ENCODE measurements at regions not wholly inside any gene's neighbourhood (a gene's known extent, or its start where the extent isn't known, plus 50 kb on each side); places are given as distances from the start of the nearest gene placed in this dataset.

GRCh38 chr2:158890296-158890905 is 78.0 kb upstream of the TANC1 start:
- intact Hi-C loops (cut with micrococcal nuclease): no loop called here
- Mint-ChIP-seq H3K9me3 (peaks cover 6% of the 10 kb centered on the region), H3K36me3 (ENCODE audit: low read depth) (peaks cover 2% of the 10 kb centered on the region), H3K27ac (no peak overlapping the region), H3K4me1 (ENCODE audit: low read depth) (peaks cover 14% of the 10 kb centered on the region), H3K4me3 (no peak overlapping the region), H3K27me3 (ENCODE audit: low read depth) (peaks cover 6% of the 10 kb centered on the region)
- no peak for DNase-seq
- CTCF ChIA-PET: interaction anchor here (0.6 to 1.2 kb wide), 2 partner anchors 10 to 1452 kb away, joined by 3 read pairs; no protein-coding TSS in a partner anchor

GRCh38 chr2:158893026-158893425 is 75.4 kb upstream of the TANC1 start:
- H3K4me1 Mint-ChIP-seq (ENCODE audit: low read depth): peaks cover 11% of the 10 kb centered on the region
- no peak overlapping the region for H3K27ac Mint-ChIP-seq
- peaks cover 2% of the 10 kb centered on the region for H3K36me3 Mint-ChIP-seq (ENCODE audit: low read depth)
- H3K4me3 Mint-ChIP-seq: no peak overlapping the region
- CTCF ChIA-PET: no interaction called here
- no peak for DNase-seq
- H3K9me3 Mint-ChIP-seq: peaks cover 6% of the 10 kb centered on the region
- peaks cover 4% of the 10 kb centered on the region for H3K27me3 Mint-ChIP-seq (ENCODE audit: low read depth)
- intact Hi-C loops (cut with micrococcal nuclease): no loop called here

GRCh38 chr2:158893474-158893873 is 75.0 kb upstream of the TANC1 start:
- Mint-ChIP-seq H3K27me3 (ENCODE audit: low read depth) (peaks cover 4% of the 10 kb centered on the region), H3K4me1 (ENCODE audit: low read depth) (peaks cover 11% of the 10 kb centered on the region), H3K4me3 (no peak overlapping the region), H3K9me3 (peaks cover 6% of the 10 kb centered on the region), H3K27ac (no peak overlapping the region), H3K36me3 (ENCODE audit: low read depth) (peaks cover 2% of the 10 kb centered on the region)
- intact Hi-C loops (cut with micrococcal nuclease): no loop called here
- CTCF ChIA-PET: interaction anchor here (1.6 kb wide), 2 partner anchors 8 to 225 kb away, joined by 4 read pairs; no protein-coding TSS in a partner anchor
- no peak for DNase-seq

GRCh38 chr2:158894078-158894477 is 74.4 kb upstream of the TANC1 start:
- Mint-ChIP-seq H3K4me1 (ENCODE audit: low read depth) (peaks cover 6% of the 10 kb centered on the region), H3K27ac (no peak overlapping the region), H3K4me3 (no peak overlapping the region), H3K36me3 (ENCODE audit: low read depth) (peaks cover 2% of the 10 kb centered on the region), H3K9me3 (peaks cover 6% of the 10 kb centered on the region), H3K27me3 (ENCODE audit: low read depth) (peaks cover 4% of the 10 kb centered on the region)
- CTCF ChIA-PET: interaction anchor here (0.6 to 1.6 kb wide), 3 partner anchors 9 to 556 kb away, joined by 4 to 6 read pairs (median 4); no protein-coding TSS in a partner anchor
- intact Hi-C loops (cut with micrococcal nuclease): no loop called here
- DNase-seq: no peak

- no peaks in the 10 kb centered on the region for H3K36me3 Mint-ChIP-seq (ENCODE audit: low read depth)
- H3K4me1 Mint-ChIP-seq (ENCODE audit: low read depth): peaks cover 1% of the 10 kb centered on the region
- intact Hi-C loops (cut with micrococcal nuclease): no loop called here
- CTCF ChIA-PET: interaction anchor here (0.6 to 1.6 kb wide), 4 partner anchors 9 to 556 kb away, joined by 3 to 6 read pairs (median 4); no protein-coding TSS in a partner anchor
- peaks cover under 1% of the 10 kb centered on the region for H3K9me3 Mint-ChIP-seq
- DNase-seq: no peak
- H3K27ac Mint-ChIP-seq: no peak overlapping the region
- H3K27me3 Mint-ChIP-seq (ENCODE audit: low read depth): peaks cover 4% of the 10 kb centered on the region
- no peak overlapping the region for H3K4me3 Mint-ChIP-seq
Observed at GRCh38 chr2:158894572-158894971, 73.9 kb upstream of the TANC1 start.

GRCh38 chr2:158900345-158900744 is 68.1 kb upstream of the TANC1 start:
- intact Hi-C loops (cut with micrococcal nuclease): loop anchor here (2.0 to 10.0 kb wide), 6 partner anchors 16 to 1124 kb away; partner anchors contain the start of genes MARCHF7 and WDSUB1
- CTCF ChIA-PET: interaction anchor here (0.7 to 6.3 kb wide), 4 partner anchors 10 to 810 kb away, joined by 3 to 61 read pairs (median 3); no protein-coding TSS in a partner anchor
- no peak overlapping the region for H3K4me3 Mint-ChIP-seq
- no peaks in the 10 kb centered on the region for H3K27me3 Mint-ChIP-seq (ENCODE audit: low read depth)
- H3K27ac Mint-ChIP-seq: no peak overlapping the region
- no peak for DNase-seq
- H3K9me3 Mint-ChIP-seq: no peaks in the 10 kb centered on the region
- no peaks in the 10 kb centered on the region for H3K36me3 Mint-ChIP-seq (ENCODE audit: low read depth)
- no peaks in the 10 kb centered on the region for H3K4me1 Mint-ChIP-seq (ENCODE audit: low read depth)

- no peak for DNase-seq
- Mint-ChIP-seq H3K27ac (no peak overlapping the region), H3K9me3 (no peaks in the 10 kb centered on the region), H3K27me3 (ENCODE audit: low read depth) (no peaks in the 10 kb centered on the region), H3K36me3 (ENCODE audit: low read depth) (no peaks in the 10 kb centered on the region), H3K4me1 (ENCODE audit: low read depth) (no peaks in the 10 kb centered on the region), H3K4me3 (no peak overlapping the region)
- CTCF ChIA-PET: interaction anchor here (0.6 to 6.3 kb wide), 6 partner anchors 161 to 383 kb away, joined by 3 to 61 read pairs (median 4); no protein-coding TSS in a partner anchor
- intact Hi-C loops (cut with micrococcal nuclease): loop anchor here (5.0 to 10.0 kb wide), 4 partner anchors 135 to 1123 kb away; partner anchors contain the start of genes MARCHF7 and WDSUB1
Observed at GRCh38 chr2:158902005-158902398, 66.4 kb upstream of the TANC1 start.

- Mint-ChIP-seq H3K27ac (no peak overlapping the region), H3K27me3 (ENCODE audit: low read depth) (no peaks in the 10 kb centered on the region), H3K4me3 (no peak overlapping the region), H3K36me3 (ENCODE audit: low read depth) (no peaks in the 10 kb centered on the region), H3K4me1 (ENCODE audit: low read depth) (no peaks in the 10 kb centered on the region), H3K9me3 (no peaks in the 10 kb centered on the region)
- intact Hi-C loops (cut with micrococcal nuclease): loop anchor here (5.0 to 10.0 kb wide), 4 partner anchors 133 to 1121 kb away; partner anchors contain the start of genes MARCHF7 and WDSUB1
- no peak for DNase-seq
- CTCF ChIA-PET: interaction anchor here (0.6 to 6.3 kb wide), 4 partner anchors 14 to 367 kb away, joined by 4 to 61 read pairs (median 6); no protein-coding TSS in a partner anchor
Observed at GRCh38 chr2:158903711-158904405, 64.6 kb upstream of the TANC1 start.

- no peak overlapping the region for H3K27ac Mint-ChIP-seq
- CTCF ChIA-PET: interaction anchor here (6.3 kb wide), 1 partner anchor 215 kb away, joined by 61 read pairs; no protein-coding TSS in a partner anchor
Observed at GRCh38 chr2:158904627-158905177, 63.7 kb upstream of the TANC1 start.

GRCh38 chr2:158905341-158905740 is 63.1 kb upstream of the TANC1 start:
- H3K4me3 Mint-ChIP-seq: no peak overlapping the region
- no peak overlapping the region for H3K27ac Mint-ChIP-seq
- intact Hi-C loops (cut with micrococcal nuclease): loop anchor here (10.0 kb wide), 1 partner anchor 1119 kb away; no protein-coding TSS in a partner anchor
- H3K27me3 Mint-ChIP-seq (ENCODE audit: low read depth): no peaks in the 10 kb centered on the region
- no peaks in the 10 kb centered on the region for H3K36me3 Mint-ChIP-seq (ENCODE audit: low read depth)
- H3K4me1 Mint-ChIP-seq (ENCODE audit: low read depth): no peaks in the 10 kb centered on the region
- DNase-seq: no peak
- CTCF ChIA-PET: no interaction called here
- no peaks in the 10 kb centered on the region for H3K9me3 Mint-ChIP-seq

More at GRCh38 chr2:158904627-158905177, 63.7 kb upstream of the TANC1 start:
- Mint-ChIP-seq H3K4me1 (ENCODE audit: low read depth) (no peaks in the 10 kb centered on the region), H3K9me3 (no peaks in the 10 kb centered on the region), H3K27me3 (ENCODE audit: low read depth) (no peaks in the 10 kb centered on the region), H3K4me3 (no peak overlapping the region), H3K36me3 (ENCODE audit: low read depth) (no peaks in the 10 kb centered on the region)
- intact Hi-C loops (cut with micrococcal nuclease): loop anchor here (5.0 to 10.0 kb wide), 4 partner anchors 133 to 1120 kb away; partner anchors contain the start of genes MARCHF7 and WDSUB1
- no peak for DNase-seq

- intact Hi-C loops (cut with micrococcal nuclease): loop anchor here (10.0 kb wide), 1 partner anchor 1119 kb away; no protein-coding TSS in a partner anchor
- DNase-seq: no peak
- no peaks in the 10 kb centered on the region for H3K4me1 Mint-ChIP-seq (ENCODE audit: low read depth)
- no peaks in the 10 kb centered on the region for H3K9me3 Mint-ChIP-seq
- CTCF ChIA-PET: no interaction called here
- H3K27ac Mint-ChIP-seq: no peak overlapping the region
- H3K27me3 Mint-ChIP-seq (ENCODE audit: low read depth): no peaks in the 10 kb centered on the region
- no peaks in the 10 kb centered on the region for H3K36me3 Mint-ChIP-seq (ENCODE audit: low read depth)
- no peak overlapping the region for H3K4me3 Mint-ChIP-seq
Observed at GRCh38 chr2:158905784-158906183, 62.7 kb upstream of the TANC1 start.

- no peak overlapping the region for H3K4me3 Mint-ChIP-seq
- no peak overlapping the region for H3K27ac Mint-ChIP-seq
- H3K4me1 Mint-ChIP-seq (ENCODE audit: low read depth): no peaks in the 10 kb centered on the region
- CTCF ChIA-PET: interaction anchor here (2.6 kb wide), 1 partner anchor 211 kb away, joined by 10 read pairs; no protein-coding TSS in a partner anchor
- intact Hi-C loops (cut with micrococcal nuclease): loop anchor here (10.0 kb wide), 1 partner anchor 1117 kb away; no protein-coding TSS in a partner anchor
- no peaks in the 10 kb centered on the region for H3K36me3 Mint-ChIP-seq (ENCODE audit: low read depth)
- H3K27me3 Mint-ChIP-seq (ENCODE audit: low read depth): no peaks in the 10 kb centered on the region
- DNase-seq: no peak
- no peaks in the 10 kb centered on the region for H3K9me3 Mint-ChIP-seq
Observed at GRCh38 chr2:158907926-158908456, 60.4 kb upstream of the TANC1 start.

Measured in activated naive CD4-positive, alpha-beta T cell treated with anti-CD3 and anti-CD28 coated beads for 36 hours (primary cell).